Dermis blood vessel endothelial cell (primary cell): ENCODE measurements at regions not wholly inside any gene's neighbourhood (a gene's known extent, or its start where the extent isn't known, plus 50 kb on each side); places are given as distances from the start of the nearest gene placed in this dataset.

ENCODE experiments used
- DNase-seq: peaks from one replicate; pipeline ENCODE4 v3.0.0; 2010

DNA sequence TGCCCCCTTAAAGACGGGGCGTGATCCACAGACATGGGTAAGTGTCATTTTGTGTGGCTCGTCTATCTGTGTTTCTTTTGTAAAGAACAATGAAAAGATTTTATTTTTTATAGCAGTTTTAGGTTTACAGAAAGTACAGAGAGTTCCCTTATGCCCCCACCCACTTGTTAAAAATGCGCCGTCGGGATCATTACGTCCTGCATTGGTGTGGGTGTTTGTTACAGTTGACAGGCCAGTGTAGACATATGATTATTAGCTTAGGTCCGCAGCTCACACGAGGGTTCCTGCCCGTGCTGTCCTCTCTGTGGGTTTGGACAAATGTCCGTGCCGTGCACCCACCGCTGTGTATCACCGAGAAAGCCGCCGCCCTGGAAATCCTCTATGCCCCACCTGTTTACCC lies 50.5 kb downstream of the RGS12 start:
- no peak for DNase-seq

DNA sequence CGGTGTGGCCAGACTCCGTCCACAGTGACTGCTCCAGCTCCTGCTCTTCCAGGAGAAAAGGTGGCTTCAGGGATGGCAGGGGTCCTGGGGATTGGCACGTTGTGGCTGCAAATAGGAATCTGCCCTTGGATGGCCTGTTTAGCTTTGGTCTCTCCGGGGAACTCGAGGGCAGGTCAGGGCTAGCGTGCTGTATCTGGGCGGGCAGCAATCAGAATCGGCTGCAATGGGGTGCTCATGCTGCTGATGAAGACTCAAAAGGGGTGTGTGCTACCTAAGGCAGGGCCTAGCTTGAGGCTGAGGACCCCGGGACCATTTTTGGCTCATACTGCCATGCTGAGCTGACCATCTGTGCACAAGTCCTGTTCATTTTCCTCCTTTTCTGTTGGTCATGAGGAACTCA lies 51.3 kb downstream of the RGS12 start:
- DNase-seq = no peak

GRCh38 chr4:3344596-3344995 lies 51.8 kb downstream of the RGS12 start:
- no peak for DNase-seq

GRCh38 chr4:3345384-3345783 lies 52.6 kb downstream of the RGS12 start:
- DNase-seq = no peak

DNA sequence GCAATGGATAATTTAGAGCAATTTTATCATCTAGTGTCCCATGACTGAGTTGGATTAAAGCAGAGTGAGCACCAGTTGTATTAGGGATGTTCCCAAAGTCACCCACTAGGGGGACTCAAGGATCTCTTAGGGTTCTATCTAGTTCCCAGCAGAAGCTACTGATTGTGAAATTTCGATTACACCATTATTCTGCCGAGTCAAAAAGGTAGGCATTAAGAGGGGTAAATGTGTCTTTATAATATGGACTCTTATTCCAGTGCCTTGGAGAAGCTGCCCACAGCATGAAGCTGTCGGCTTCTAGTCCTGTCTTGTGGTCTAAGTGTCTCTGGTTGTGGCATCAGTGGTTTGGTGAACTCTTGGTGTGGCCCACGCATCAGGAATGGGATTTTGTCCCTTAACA lies 53.3 kb downstream of the RGS12 start:
- peak; percentile 88 for DNase-seq

DNA sequence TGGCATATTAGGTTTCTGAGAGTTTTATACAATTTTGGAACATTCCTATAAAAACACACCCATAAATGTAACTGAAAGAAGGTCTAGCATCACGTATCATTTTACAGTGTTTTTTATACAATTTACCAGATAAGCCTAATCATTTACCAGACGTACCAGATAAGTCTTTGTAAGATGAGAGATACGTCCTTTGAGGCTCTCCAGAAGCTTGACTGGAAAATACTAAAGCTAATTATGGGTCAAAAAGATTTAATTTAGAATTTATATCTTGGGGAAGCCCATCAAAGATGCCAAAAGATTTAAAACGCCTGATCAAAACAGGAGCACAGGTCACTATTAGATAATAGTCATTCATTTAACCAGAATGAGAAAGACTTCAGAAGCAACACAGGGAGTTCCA lies 55.0 kb downstream of the RGS12 start:
- DNase-seq = no peak

DNA sequence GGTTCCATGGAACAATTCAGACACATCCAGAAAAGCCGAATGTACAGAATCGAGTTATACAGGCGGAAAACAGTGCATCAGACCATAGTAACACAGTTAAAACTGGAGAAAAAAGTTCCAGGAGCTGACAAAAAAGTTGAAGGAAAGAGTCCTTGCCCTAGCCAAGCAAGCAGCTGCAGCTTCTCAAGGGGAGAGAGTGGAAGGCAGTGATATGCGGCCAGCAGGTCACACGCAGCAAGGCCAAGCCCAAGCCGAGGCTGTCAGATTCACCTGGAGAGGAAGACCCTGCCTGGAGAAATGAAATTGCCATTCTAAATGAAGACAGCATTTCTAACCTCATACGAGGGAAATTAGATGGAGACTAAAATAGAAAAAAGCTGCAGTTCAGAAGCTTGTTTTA lies 55.8 kb downstream of the RGS12 start:
- DNase-seq = no peak

DNA sequence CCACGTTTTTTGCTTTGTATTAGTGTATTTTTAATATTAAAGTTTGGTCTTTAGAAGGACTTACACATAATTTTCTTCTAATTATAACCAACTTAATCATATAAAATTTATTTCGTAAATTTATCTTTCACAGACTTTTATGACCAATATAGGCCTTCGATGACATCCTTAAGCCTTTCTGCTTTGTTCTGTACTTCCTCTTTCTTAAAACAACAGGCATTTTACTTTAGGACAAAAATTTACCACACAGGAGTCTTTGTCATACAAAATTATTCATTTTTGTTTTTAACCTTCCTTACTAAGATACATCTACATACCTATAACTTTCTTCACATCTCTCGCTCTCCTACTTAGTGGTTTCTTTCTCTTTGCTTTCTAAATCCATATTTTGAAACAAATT lies 56.3 kb downstream of the RGS12 start:
- DNase-seq = no peak

GRCh38 chr4:3351997-3352396 lies 59.2 kb downstream of the RGS12 start:
- DNase-seq = no peak

GRCh38 chr4:3352505-3352904 lies 59.7 kb downstream of the RGS12 start:
- no peak for DNase-seq

DNA sequence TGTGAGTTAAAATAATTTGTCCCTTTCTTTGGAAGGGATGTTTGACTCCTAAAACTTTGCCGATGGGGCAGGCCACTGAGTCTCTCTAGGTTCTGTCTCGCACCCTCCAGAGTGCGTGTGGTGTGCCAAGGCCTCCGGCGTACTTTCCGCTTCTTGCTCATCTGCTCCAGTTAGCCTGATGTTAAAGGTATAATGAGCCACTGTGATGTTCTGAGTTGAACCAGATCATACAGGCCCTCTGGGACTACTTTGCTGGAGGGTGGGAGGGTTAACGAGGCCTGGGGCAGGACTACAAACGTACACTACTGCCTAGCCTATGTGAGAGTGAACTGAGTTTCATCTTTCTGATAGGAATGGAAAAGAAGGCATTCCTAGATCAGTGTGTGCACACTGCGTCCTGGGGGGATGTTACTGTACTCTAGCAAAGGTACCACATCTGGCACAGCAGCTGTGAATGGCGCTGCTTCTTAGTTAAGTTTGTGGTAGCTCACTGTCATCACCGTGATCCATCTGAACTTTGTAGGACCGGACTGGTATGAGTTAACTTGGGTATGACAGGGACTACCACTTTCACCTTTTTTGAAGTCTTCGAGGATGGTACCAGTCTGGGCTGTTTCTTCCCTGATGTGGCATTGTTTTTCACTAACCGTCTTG lies 60.2 kb downstream of the RGS12 start:
- DNase-seq = no peak

DNA sequence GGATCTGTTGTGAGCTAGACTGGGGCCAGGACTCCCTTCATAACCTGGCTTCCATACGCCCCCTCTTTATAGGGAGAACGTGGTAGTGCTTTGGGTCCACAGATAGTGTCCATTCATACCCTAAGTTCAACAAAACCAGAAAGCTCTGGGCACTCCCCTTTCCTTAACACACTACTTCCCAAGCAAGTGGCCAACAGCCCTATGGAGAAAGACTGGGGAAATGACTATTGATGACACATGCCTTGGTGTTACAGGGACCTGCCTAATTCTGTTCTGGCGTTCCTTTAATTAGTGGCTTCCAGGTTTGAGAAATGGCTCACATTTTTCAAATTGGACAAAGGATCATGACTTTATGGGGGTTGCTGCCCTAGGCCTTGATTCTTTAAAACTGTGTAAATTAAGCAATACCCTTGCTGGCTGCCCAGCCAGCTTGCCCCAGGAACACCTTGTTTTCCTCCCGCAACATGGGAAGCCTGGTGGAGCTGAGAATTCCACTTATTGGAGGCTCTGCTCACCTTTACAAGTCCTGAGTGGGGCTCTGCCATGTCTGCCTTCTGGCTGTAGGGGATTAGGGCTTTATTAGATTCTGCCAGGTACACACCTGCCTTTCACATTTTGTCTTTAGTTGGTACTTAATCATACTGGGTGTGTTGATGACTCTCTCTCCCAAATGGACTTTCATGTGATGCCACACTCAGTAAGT lies 61.1 kb downstream of the RGS12 start:
- DNase-seq = peak; percentile 54

DNA sequence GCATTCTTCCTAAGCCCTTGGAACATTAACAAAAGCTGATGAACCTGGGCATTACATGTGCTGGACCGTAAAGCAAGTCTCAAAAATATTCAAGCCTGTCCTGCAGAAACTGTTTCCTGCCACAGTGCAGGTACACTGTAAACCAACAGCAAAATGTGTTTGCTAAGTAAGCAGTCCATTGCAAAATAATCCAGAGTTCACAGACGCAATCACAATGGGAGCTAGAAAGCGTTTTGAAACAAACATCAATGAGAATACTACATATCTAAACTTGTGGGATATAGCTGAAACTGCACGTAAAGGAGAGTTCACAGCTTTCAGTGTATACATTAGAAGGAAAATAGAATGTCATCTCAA lies 61.6 kb downstream of the RGS12 start:
- DNase-seq = no peak

GRCh38 chr4:3355266-3355748 lies 62.5 kb downstream of the RGS12 start:
- peak; percentile 41 for DNase-seq

DNA sequence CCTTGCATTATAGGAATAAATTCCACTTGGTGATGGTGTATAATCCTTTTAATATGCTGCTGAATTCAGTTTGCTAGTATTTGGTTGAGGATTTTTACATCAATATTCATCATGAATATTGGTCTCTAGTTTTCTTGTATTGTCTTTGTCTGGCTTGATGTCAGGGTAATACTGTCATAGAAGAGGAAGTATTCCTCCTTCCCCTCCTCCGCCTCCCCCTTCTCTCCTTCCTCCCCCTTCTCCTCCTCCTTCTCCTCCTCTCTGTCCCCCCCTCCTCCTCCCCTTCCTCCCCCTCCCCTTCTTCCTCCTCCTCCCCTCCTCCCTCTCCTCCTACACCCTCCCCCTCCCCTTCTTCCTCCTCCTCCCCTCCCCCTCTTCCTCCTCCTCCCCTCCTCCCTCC lies 65.8 kb downstream of the RGS12 start:
- no peak for DNase-seq

GRCh38 chr4:3360777-3361176 lies 68.0 kb downstream of the RGS12 start:
- no peak for DNase-seq

DNA sequence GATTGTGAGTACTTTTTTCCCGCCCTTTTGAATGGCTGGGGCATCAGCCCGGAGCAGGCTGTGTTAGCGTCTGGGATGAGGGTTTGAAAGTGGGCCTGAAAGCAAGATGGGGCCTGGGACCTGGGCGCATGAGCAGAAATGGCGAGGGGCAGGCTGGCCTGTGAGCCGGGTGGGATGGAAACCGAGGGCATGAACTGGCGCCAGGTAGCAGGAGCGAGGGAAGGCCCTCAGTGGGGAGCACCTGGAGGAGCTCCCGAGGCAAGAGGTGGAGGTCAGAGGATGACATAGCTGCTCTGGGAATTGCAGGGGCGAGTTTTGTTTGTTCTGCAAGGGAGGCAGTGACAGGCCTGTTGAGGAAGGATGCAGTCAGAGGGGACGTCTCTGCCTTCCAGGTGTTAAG lies 68.6 kb downstream of the RGS12 start:
- no peak for DNase-seq

GRCh38 chr4:3361896-3362295 lies 69.1 kb downstream of the RGS12 start:
- no peak for DNase-seq

GRCh38 chr4:3362431-3363287 lies 69.8 kb downstream of the RGS12 start:
- DNase-seq = no peak

DNA sequence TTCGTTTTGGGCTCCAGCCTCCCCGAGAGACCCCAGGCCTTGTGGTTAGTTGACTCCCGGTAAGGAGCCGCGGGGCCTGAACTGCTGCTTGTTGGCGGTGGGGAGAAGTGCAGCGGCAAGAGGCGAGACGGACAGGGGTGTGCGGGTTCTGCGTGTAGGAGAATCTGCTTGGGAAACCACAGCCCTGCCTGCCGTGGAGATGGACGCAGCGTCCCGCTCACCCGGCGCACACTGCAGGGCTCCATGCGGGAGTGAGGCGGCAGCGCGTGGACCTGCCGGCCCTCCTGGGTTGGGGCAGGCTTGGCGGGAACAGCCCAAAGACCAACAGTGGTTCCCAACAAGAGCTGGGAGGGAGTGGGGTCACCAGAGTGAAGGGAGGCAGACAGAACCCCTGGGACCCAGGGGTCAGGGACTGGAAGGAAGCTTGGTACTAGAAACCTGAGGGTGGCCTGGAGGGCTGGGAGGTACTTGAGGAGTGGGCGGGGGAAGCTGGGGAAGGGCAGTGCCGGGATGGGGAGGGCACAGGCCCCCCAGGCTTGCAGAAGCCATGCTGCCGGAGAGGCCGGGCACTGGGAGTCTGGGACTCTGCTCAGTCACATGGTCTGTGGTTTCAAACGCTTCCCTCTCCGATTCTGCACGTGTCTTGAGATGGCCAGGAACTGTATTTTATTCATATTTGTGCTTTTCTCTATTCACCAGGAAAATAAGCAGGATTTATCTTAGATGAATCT lies 70.8 kb downstream of the RGS12 start:
- no peak for DNase-seq

GRCh38 chr4:3364199-3364598 lies 71.4 kb downstream of the RGS12 start:
- DNase-seq = no peak

- no peak for DNase-seq
These were observed 72.0 kb downstream of the RGS12 start for GRCh38 chr4:3364634-3365314.
